ENCODE measurements at regions not wholly inside any gene's neighbourhood (a gene's known extent, or its start where the extent isn't known, plus 50 kb on each side); places are given as distances from the start of the nearest gene placed in this dataset.

- DNase-seq (ENCODE audit: low read depth) = no peak
- no peak for TF ChIP-seq CTCF (conservative IDR thresholded peaks at IDR 0.05; ENCODE audit: control insufficient read depth, insufficient read depth, low read depth, low read length)
- no peak overlapping the region for H3K4me3 ChIP-seq (ENCODE audit: control insufficient read depth, low read depth, low read length)
These were observed 68.4 kb upstream of the BCL11A start for GRCh38 chr2:60621688-60622429.

DNA sequence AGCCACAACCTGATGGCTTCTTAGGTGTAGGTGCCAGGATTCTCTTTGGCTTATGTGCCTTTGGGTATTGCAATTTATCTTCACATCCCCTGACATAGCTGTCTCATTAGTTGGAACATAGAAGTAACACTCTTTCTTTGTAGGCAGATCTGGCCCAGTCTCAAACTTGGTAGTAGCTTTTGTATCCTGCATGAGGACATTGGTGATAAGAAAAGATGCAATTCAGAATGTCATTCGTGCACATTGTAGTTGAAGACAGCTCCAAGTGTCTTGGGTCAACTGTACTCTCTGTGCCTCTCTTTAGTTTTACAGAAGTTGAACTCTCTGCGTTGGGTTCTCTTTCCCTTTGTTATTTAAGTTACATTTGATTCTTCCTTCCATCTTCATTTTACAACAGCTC is 69.6 kb upstream of the BCL11A start:
- H3K4me3 ChIP-seq (ENCODE audit: control insufficient read depth, low read depth, low read length) = no peak overlapping the region
- no peak for TF ChIP-seq CTCF (conservative IDR thresholded peaks at IDR 0.05; ENCODE audit: control insufficient read depth, insufficient read depth, low read depth, low read length)
- DNase-seq (ENCODE audit: low read depth) = no peak

DNA sequence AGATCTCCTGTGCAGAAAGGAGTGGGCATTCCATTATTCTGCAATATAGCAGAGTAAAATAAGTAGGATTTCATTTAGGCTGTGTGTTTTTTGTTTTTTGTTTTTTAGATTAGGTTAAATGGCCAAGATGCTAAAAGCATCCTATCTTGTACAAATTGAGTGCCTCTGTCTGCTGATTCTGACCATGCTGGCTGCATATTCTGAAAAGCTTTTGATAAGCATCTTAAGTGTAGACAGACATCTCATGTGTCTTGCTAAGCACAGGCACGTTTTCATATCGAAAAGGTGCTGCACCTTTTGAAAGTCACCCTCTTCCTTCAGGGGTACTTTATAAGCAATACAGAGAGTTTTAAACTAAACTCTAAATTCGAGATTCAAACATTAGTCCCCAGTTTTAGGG is 74.0 kb upstream of the BCL11A start:
- no peak for TF ChIP-seq CTCF (conservative IDR thresholded peaks at IDR 0.05; ENCODE audit: control insufficient read depth, insufficient read depth, low read depth, low read length)
- no peak for DNase-seq (ENCODE audit: low read depth)
- H3K4me3 ChIP-seq (ENCODE audit: control insufficient read depth, low read depth, low read length) = no peak overlapping the region

- TF ChIP-seq CTCF (conservative IDR thresholded peaks at IDR 0.05; ENCODE audit: control insufficient read depth, insufficient read depth, low read depth, low read length) = no peak
- no peak overlapping the region for H3K4me3 ChIP-seq (ENCODE audit: control insufficient read depth, low read depth, low read length)
- no peak for DNase-seq (ENCODE audit: low read depth)
These were observed 74.6 kb upstream of the BCL11A start for GRCh38 chr2:60628026-60628425.

- no peak overlapping the region for H3K4me3 ChIP-seq (ENCODE audit: control insufficient read depth, low read depth, low read length)
- no peak for TF ChIP-seq CTCF (conservative IDR thresholded peaks at IDR 0.05; ENCODE audit: control insufficient read depth, insufficient read depth, low read depth, low read length)
- no peak for DNase-seq (ENCODE audit: low read depth)
These were observed 75.3 kb upstream of the BCL11A start for GRCh38 chr2:60628615-60629304.

DNA sequence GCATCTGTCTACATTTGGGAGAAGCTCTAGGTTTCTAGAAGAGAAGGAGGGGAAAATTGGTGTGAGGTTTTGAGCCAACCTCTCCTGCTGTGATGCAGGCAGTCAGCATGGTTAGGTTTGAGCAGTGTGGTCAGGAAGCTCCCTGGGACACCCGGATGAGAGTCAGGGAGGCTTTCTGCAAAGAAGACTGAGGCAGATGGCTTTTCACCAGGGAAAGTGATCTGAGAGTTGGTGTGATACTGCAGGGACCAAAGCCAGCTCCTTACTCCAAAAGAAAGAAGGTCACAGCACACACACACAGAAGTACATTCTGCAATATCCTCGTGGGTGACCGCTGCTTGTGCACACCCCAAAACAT is 75.8 kb upstream of the BCL11A start:
- no peak for DNase-seq (ENCODE audit: low read depth)
- no peak overlapping the region for H3K4me3 ChIP-seq (ENCODE audit: control insufficient read depth, low read depth, low read length)
- no peak for TF ChIP-seq CTCF (conservative IDR thresholded peaks at IDR 0.05; ENCODE audit: control insufficient read depth, insufficient read depth, low read depth, low read length)
